Renal cortical epithelial cell (primary cell): ENCODE measurements at regions not wholly inside any gene's neighbourhood (a gene's known extent, or its start where the extent isn't known, plus 50 kb on each side); places are given as distances from the start of the nearest gene placed in this dataset.
A peak's percentile ranks its signal among the peaks of the same experiment; 100 is the strongest.
"Not testable (repeated sequence)": the region's sequence is repeated elsewhere in the genome, so short reads cannot be mapped to it uniquely, and the experiment has no call there.

Source experiments
- DNase-seq: peaks from one replicate; pipeline ENCODE4 v3.0.0-alpha.2; 2011; ENCODE audit warnings: low read depth

DNA sequence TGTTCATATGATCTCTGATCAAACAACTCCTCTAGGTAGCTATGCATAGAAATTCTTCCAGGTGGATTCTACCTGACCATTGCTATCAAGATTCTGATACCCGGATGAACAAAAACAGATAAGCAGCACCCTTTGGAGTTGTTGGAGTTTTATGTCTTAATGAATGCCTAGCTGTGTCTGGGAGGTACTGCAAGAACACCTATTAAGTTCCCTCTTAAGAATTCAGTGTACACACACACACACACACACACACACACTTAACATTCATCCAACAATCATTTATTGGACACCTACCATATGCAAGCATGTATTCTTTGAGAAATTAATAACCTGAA is 58.1 kb upstream of the FNDC3B start:
- no peak for DNase-seq

DNA sequence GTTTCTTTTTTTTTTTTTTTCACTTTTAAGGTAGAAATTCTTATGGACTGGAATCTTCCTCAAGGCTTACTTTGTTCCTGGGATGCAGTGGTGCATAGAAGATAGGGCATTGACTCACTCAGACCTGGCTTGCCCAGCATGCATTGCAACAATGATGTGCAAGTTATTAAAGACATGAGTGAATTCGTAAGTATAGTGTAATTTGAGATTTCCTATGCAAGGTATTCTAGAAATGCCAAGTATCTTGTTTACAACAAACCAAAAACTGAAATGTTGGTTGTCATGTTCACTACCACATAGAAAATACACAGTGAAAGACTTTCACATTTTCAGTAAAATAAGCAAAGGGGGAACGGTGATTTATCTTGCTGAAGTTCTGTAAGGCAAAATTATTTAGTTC is 56.5 kb upstream of the FNDC3B start:
- peak; percentile 90 for DNase-seq

DNA sequence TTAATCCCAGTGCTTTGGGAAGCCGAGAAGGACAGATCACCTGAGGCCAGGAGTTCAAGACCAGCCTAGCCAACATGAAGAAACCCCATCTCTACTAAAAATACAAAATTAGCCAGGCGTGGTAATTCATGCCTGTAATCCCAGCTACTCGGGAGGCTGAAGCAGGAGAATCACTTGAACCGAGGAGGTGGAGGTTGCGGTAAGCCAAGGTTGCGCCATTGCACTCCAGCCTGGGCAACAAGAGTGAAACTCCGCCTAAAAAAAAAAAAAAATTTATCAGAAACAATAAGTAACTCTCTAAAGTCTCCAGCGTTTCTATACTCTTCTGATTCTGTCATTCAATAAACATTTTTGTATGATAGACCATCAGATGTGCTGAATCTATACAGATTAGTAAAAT is 55.7 kb upstream of the FNDC3B start:
- DNase-seq, result not testable (repeated sequence)

- DNase-seq, result no peak
These were observed 54.5 kb upstream of the FNDC3B start for GRCh38 chr3:171984883-171985282.

- no peak for DNase-seq
These were observed 53.2 kb upstream of the FNDC3B start for GRCh38 chr3:171986176-171986575.

DNA sequence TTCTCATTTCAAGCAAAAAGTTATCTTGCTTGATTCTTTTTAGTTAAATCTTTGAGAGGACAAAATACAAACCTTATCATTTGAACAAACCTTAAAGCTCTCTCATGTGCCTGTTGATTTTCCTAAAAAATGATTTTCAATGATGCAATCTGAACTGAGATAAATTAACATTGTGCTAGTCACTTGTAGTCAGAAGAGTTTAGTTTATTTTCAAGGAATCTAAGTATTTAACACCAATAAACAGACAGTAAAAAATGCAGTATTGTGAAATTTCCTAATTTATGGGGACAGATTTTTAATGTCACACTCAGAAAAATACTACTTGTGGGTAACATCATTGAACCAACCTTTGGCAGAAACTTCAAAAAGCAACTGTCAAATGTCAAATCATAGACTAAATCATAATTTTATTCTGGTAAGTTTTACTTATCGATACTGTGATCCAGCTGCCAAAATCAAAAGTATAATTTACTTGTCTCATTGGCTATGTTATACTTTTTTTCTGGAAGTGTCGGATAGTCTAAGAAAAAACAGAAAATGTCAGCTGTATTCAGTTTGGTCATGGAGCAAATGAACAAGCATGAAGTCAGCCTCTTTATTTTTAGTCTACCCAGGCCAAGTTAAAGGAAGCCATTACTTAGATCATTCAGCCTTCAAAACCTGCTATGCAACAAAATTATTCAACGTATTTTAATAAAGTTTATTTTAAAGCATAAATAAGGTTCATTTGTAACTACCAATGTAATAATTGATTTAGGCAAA is 52.4 kb upstream of the FNDC3B start:
- no peak for DNase-seq
